ENCODE measurements at regions not wholly inside any gene's neighbourhood (a gene's known extent, or its start where the extent isn't known, plus 50 kb on each side); places are given as distances from the start of the nearest gene placed in this dataset.
"Not testable (repeated sequence)": the region's sequence is repeated elsewhere in the genome, so short reads cannot be mapped to it uniquely, and the experiment has no call there.

GRCh38 chr9:96130970-96131369 is 171.0 kb downstream of the HSD17B3 start:
- no peak for DNase-seq

- peak; percentile 99 for DNase-seq
Measured at GRCh38 chr9:96129747-96130146, 172.2 kb downstream of the HSD17B3 start.

- DNase-seq, result peak; percentile 50
Measured at GRCh38 chr9:96128880-96129279, 173.1 kb downstream of the HSD17B3 start.

- peak; percentile 83 for DNase-seq
Measured at GRCh38 chr9:96126321-96126881, 175.6 kb downstream of the HSD17B3 start.

- DNase-seq, result no peak
Measured at GRCh38 chr9:96125624-96126023, 176.4 kb downstream of the HSD17B3 start.

GRCh38 chr9:96122751-96123150 is 179.2 kb downstream of the HSD17B3 start:
- no peak for DNase-seq

GRCh38 chr9:96122282-96122681 is 179.7 kb downstream of the HSD17B3 start:
- DNase-seq, result no peak

- no peak for DNase-seq
Measured at GRCh38 chr9:96121136-96121535, 180.8 kb downstream of the HSD17B3 start.

- no peak for DNase-seq
Measured at GRCh38 chr9:96117398-96118080, 184.4 kb downstream of the HSD17B3 start.

- DNase-seq, result peak; percentile 47
Measured at GRCh38 chr9:96116275-96117064, 185.5 kb downstream of the HSD17B3 start.

- DNase-seq, result no peak
Measured at GRCh38 chr9:96115836-96116235, 186.1 kb downstream of the HSD17B3 start.

GRCh38 chr9:96113032-96113431 is 188.9 kb downstream of the HSD17B3 start:
- DNase-seq, result no peak

GRCh38 chr9:96109680-96110351 is 192.2 kb downstream of the HSD17B3 start:
- DNase-seq, result no peak

GRCh38 chr9:96108691-96109380 is 193.1 kb downstream of the HSD17B3 start:
- DNase-seq, result no peak

- DNase-seq, result peak; percentile 36
Measured at GRCh38 chr9:96107436-96107835, 194.5 kb downstream of the HSD17B3 start.

GRCh38 chr9:96100385-96101300 is 201.3 kb downstream of the HSD17B3 start:
- DNase-seq, result peak; percentile 23

GRCh38 chr9:96090630-96091029 is 211.3 kb downstream of the HSD17B3 start:
- not testable (repeated sequence) for DNase-seq

- DNase-seq, result peak; percentile 19
Measured at GRCh38 chr9:96089452-96090085, 212.4 kb downstream of the HSD17B3 start.

GRCh38 chr9:96088510-96088909 is 213.0 kb downstream of the ERCC6L2 start:
- no peak for DNase-seq

- DNase-seq, result peak; percentile 87
Measured at GRCh38 chr9:96087669-96088299, 212.3 kb downstream of the ERCC6L2 start.

Data from NCI-H69 (cell line).